ENCODE measurements at regions not wholly inside any gene's neighbourhood (a gene's known extent, or its start where the extent isn't known, plus 50 kb on each side); places are given as distances from the start of the nearest gene placed in this dataset.

DNA sequence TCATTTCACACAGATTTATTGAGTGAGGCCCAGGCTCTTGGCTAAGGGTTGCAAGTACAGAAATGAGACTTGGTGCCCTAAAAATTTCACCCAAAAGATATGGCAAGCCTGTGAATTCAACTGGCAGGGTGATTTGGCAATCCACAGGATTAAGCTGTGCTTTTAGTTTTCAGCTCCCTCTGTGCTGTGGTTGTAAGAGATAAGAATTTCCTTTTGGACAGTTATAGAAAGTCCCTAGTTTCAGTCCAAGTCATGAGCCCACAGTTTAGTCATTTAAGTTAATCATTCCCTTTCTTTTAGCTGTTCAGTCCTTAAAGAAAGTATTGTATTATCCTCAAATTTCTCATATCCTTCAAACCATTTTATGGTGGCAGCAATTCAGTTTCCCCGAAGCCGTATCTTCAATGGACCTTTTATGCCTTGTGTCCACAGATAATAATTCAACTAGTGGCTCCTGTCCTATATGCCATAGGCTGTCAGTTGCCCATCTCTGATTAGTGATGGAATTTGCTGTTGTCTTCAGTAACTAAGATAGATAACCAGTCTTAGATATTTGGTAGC, 73.4 kb upstream of the NAMPT start:
- H3K4me3 ChIP-seq (ENCODE audit: low read depth, low read length), result no peak overlapping the region
- DNase-seq (ENCODE audit: low read depth), result no peak
- TF ChIP-seq, protein P1, sequence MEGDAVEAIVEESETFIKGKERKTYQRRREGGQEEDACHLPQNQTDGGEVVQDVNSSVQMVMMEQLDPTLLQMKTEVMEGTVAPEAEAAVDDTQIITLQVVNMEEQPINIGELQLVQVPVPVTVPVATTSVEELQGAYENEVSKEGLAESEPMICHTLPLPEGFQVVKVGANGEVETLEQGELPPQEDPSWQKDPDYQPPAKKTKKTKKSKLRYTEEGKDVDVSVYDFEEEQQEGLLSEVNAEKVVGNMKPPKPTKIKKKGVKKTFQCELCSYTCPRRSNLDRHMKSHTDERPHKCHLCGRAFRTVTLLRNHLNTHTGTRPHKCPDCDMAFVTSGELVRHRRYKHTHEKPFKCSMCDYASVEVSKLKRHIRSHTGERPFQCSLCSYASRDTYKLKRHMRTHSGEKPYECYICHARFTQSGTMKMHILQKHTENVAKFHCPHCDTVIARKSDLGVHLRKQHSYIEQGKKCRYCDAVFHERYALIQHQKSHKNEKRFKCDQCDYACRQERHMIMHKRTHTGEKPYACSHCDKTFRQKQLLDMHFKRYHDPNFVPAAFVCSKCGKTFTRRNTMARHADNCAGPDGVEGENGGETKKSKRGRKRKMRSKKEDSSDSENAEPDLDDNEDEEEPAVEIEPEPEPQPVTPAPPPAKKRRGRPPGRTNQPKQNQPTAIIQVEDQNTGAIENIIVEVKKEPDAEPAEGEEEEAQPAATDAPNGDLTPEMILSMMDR (IDR thresholded peaks at IDR 0.05; ENCODE audit: low read depth, low read length, missing control alignments), result no peak

DNA sequence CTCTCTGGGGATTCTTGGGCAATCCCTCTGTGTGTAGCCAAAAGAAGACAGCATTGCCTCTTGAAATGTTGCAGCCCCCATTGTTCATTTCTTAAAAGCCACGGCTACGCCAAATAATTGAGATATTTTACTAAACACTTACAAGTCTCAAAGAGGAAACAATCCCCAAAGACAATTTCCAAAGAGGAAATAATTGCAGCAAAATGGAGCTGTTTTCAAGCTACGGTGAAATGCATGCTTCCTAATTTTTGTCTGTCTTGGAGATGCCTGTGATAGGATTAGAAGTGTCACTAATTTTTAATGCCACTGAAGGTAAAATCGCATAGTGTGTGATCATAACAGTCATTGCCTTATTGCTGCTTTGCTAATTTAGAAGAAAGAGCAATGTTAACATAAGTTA, 72.9 kb upstream of the NAMPT start:
- TF ChIP-seq, protein P1 (IDR thresholded peaks at IDR 0.05; ENCODE audit: low read depth, low read length, missing control alignments), result no peak
- H3K4me3 ChIP-seq (ENCODE audit: low read depth, low read length), result no peak overlapping the region
- DNase-seq (ENCODE audit: low read depth), result no peak

DNA sequence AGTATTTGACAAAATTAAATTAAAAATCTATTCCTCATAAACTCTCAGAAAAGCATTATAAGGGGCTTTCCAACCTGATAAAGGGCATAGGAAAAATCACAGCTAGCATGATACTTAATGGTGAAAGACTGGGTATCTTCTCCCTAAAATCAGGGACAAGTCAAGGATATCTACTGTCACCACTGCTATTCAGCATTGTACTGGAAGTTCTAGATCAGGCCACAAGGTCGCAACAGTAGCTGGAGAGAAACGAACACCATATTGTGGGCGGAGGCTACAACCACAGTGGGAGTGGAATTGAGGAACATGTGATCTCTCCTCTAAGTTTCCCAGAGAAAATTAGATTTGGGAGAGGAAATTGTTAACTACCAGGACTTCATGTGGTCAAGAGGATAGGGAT, 70.0 kb upstream of the NAMPT start:
- TF ChIP-seq, protein P1 (IDR thresholded peaks at IDR 0.05; ENCODE audit: low read depth, low read length, missing control alignments), result no peak
- DNase-seq (ENCODE audit: low read depth), result no peak
- H3K4me3 ChIP-seq (ENCODE audit: low read depth, low read length), result no peak overlapping the region

DNA sequence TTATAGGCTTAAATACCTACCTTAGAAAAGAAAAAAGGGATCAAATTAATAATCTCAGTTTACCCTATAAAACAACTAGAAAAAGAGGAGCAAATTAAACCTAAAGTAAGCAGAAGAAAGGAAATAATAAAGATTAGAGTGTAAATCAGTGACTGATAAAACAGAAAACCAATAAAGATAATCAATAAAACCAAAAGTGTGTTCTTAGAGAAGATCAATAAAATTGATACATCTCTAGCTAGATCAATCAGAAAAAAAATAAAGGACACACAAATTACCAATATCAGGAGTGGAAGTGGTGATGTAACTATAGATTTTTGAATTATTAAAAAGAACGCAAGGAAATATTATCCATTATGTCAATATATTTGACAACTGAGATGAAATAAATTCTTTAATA, 69.2 kb upstream of the NAMPT start:
- TF ChIP-seq, protein P1 (IDR thresholded peaks at IDR 0.05; ENCODE audit: low read depth, low read length, missing control alignments), result no peak
- DNase-seq (ENCODE audit: low read depth), result no peak
- no peak overlapping the region for H3K4me3 ChIP-seq (ENCODE audit: low read depth, low read length)

DNA sequence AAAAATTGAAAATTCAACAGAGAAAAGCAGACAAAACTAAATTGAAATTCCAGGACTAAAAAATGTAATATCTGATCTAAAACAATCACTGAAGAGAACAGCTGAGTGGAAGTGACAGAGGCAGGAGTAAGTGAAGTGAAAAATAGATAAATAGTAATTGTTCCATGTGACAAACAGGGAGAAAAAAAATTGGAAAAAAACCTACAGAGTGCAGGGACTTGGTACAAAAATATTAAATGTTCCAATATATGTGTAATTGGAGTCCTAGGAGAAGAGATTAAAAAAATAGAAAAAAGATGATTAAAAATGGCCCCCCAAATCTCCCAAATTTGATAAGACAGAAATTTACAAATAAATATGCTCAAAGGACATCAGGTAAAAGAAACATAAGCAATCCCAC, 63.4 kb upstream of the NAMPT start:
- TF ChIP-seq, protein P1 (IDR thresholded peaks at IDR 0.05; ENCODE audit: low read depth, low read length, missing control alignments), result no peak
- no peak for DNase-seq (ENCODE audit: low read depth)
- H3K4me3 ChIP-seq (ENCODE audit: low read depth, low read length), result no peak overlapping the region

DNA sequence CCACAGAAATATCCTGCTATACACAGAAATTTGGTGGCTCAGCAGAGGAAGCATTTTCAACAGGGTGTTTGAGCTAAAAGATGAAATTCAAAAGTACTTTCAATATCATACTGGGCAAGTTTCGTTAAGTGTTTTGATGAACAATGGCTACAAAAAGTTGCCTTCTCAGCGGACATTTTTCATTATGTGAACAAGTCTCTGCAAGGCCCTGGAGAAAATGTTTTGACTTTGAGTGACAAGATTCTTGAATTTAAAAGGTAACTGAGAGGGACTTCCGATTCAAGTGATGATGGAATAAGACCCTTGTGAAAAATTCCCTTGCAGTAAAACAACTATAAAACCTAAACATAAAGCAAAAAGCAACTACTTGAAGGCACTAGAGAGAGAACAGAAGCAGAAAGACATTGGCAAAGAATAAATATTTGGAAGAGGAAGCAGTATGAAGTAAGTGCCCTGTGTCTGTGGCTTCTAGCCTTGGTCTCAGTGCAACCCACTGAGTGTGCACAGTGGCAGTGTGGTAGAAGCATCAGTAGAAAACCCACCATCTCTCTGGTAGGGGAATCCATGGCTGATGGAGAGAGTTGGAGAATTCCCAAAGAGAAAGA, 62.5 kb upstream of the NAMPT start:
- TF ChIP-seq, protein P1 (IDR thresholded peaks at IDR 0.05; ENCODE audit: low read depth, low read length, missing control alignments), result no peak

DNA sequence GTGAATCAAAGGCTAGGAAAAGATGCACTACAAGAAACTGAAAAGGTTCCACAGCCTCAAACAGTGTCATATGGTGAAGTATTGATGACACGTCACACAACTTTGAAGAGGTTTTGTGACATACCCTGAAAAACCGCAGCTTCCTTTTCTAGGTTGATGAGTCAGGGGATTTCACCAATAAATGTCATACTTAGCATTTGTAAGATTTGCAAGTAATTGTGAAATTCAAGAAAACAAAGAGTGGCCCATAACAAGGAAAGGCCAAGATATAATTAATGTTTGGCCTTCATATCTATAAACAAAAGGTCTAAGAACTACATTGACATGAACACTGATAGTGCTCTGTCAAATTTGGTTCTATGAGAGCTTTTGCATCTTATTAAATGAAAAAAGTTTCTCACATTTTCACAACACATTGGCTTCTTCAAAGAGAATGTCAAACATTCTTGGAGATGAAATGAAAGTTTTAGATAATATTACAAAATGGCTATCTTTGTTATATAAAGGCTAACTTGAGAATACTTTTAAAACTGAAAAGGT, 62.0 kb upstream of the NAMPT start:
- TF ChIP-seq, protein P1 (IDR thresholded peaks at IDR 0.05; ENCODE audit: low read depth, low read length, missing control alignments), result no peak
- H3K4me3 ChIP-seq (ENCODE audit: low read depth, low read length), result no peak overlapping the region
- DNase-seq (ENCODE audit: low read depth), result peak; percentile 91

More for the DNA sequence above, 62.5 kb upstream of the NAMPT start:
- H3K4me3 ChIP-seq (ENCODE audit: low read depth, low read length), result no peak overlapping the region
- no peak for DNase-seq (ENCODE audit: low read depth)
